ENCODE measurements at regions not wholly inside any gene's neighbourhood (a gene's known extent, or its start where the extent isn't known, plus 50 kb on each side); places are given as distances from the start of the nearest gene placed in this dataset.

DNA sequence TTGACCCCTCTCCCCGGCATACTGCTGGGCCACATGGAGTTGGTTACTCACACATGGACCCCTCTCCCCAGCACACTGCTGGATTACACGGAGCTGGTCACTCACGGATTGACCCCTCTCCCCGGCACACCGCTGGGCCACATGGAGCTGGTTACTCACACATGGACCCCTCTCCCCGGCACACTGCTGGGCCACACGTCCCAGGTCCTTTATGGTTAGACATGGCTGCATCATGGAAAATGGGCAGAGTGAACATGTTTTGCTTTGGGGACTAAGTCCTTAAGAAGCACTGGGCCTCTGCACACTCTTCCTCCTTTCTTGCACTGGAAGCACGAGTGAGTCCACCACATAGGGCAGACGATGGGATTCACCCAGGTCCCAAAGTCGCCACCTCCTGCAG is 102.1 kb upstream of the SHH start:
- no peak overlapping the region for H3K27ac ChIP-seq (ENCODE audit: low read length)
- no peak overlapping the region for H3K9ac ChIP-seq (ENCODE audit: low read length)
- no peak overlapping the region for H3K4me2 ChIP-seq (ENCODE audit: low read length)
- H4K20me1 ChIP-seq (ENCODE audit: insufficient read depth): no peaks in the 10 kb centered on the region
- no peaks in the 10 kb centered on the region for H3K9me3 ChIP-seq (ENCODE audit: low read length)
- no peaks in the 10 kb centered on the region for H3F3A ChIP-seq (ENCODE audit: insufficient read depth, low read length, poor library complexity, severe bottlenecking)
- no peaks in the 10 kb centered on the region for H3K36me3 ChIP-seq (ENCODE audit: insufficient read depth, low read length)
- H2AFZ ChIP-seq (ENCODE audit: low read depth, low read length): no peak overlapping the region
- TF ChIP-seq TAF1 (IDR thresholded peaks at IDR 0.05; ENCODE audit: low read depth) (no peak), SMC3 (conservative IDR thresholded peaks at IDR 0.05; ENCODE audit: poor library complexity) (no peak), EP300 (conservative IDR thresholded peaks at IDR 0.05; ENCODE audit: poor library complexity, severe bottlenecking) (no peak), RAD21 (conservative IDR thresholded peaks at IDR 0.05) (no peak), EZH2 (IDR thresholded peaks at IDR 0.05; ENCODE audit: borderline replicate concordance, insufficient read depth, low read length, poor library complexity, severe bottlenecking) (no peak), POLR2AphosphoS5 (IDR thresholded peaks at IDR 0.05) (no peak), MXI1 (conservative IDR thresholded peaks at IDR 0.05; ENCODE audit: poor library complexity, severe bottlenecking) (no peak)
- TF ChIP-seq, protein P1, sequence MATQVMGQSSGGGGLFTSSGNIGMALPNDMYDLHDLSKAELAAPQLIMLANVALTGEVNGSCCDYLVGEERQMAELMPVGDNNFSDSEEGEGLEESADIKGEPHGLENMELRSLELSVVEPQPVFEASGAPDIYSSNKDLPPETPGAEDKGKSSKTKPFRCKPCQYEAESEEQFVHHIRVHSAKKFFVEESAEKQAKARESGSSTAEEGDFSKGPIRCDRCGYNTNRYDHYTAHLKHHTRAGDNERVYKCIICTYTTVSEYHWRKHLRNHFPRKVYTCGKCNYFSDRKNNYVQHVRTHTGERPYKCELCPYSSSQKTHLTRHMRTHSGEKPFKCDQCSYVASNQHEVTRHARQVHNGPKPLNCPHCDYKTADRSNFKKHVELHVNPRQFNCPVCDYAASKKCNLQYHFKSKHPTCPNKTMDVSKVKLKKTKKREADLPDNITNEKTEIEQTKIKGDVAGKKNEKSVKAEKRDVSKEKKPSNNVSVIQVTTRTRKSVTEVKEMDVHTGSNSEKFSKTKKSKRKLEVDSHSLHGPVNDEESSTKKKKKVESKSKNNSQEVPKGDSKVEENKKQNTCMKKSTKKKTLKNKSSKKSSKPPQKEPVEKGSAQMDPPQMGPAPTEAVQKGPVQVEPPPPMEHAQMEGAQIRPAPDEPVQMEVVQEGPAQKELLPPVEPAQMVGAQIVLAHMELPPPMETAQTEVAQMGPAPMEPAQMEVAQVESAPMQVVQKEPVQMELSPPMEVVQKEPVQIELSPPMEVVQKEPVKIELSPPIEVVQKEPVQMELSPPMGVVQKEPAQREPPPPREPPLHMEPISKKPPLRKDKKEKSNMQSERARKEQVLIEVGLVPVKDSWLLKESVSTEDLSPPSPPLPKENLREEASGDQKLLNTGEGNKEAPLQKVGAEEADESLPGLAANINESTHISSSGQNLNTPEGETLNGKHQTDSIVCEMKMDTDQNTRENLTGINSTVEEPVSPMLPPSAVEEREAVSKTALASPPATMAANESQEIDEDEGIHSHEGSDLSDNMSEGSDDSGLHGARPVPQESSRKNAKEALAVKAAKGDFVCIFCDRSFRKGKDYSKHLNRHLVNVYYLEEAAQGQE (IDR thresholded peaks at IDR 0.05; ENCODE audit: borderline replicate concordance): no peak
- TF ChIP-seq, protein P2, sequence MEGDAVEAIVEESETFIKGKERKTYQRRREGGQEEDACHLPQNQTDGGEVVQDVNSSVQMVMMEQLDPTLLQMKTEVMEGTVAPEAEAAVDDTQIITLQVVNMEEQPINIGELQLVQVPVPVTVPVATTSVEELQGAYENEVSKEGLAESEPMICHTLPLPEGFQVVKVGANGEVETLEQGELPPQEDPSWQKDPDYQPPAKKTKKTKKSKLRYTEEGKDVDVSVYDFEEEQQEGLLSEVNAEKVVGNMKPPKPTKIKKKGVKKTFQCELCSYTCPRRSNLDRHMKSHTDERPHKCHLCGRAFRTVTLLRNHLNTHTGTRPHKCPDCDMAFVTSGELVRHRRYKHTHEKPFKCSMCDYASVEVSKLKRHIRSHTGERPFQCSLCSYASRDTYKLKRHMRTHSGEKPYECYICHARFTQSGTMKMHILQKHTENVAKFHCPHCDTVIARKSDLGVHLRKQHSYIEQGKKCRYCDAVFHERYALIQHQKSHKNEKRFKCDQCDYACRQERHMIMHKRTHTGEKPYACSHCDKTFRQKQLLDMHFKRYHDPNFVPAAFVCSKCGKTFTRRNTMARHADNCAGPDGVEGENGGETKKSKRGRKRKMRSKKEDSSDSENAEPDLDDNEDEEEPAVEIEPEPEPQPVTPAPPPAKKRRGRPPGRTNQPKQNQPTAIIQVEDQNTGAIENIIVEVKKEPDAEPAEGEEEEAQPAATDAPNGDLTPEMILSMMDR (IDR thresholded peaks at IDR 0.05; ENCODE audit: poor library complexity, severe bottlenecking): no peak
- H3K9me2 ChIP-seq (ENCODE audit: insufficient read depth, low read length): no peaks in the 10 kb centered on the region
- H3K27me3 ChIP-seq (ENCODE audit: insufficient read depth, low read depth, low read length): no peaks in the 10 kb centered on the region
- H3K79me2 ChIP-seq (replicated peaks; ENCODE audit: insufficient read depth, low read length): no peaks in the 10 kb centered on the region
- H3K4me3 ChIP-seq (ENCODE audit: low read length): no peak overlapping the region

DNA sequence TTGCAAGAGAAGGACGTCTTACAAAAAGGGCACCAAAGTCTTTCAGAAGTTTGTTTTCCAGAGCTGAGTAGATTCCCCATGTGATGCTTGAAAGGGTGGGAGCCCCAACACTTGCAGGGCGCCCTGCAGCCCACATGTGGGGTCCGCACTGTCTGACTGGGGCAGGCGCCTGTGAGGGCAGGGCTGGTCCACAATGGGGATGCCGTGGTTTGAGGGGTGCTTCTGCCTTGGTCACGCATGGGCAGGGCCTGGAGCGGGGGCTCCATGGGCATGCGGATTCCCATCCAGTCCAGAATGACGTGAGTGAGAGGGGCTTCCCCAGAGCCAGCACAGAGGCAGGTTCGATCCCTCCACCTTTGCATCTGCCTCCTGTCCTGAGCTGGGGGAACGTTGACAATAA is 101.5 kb upstream of the SHH start:
- Histone ChIP-seq H3K27ac (ENCODE audit: low read length) (no peak overlapping the region), H3K36me3 (ENCODE audit: insufficient read depth, low read length) (no peaks in the 10 kb centered on the region), H3K9ac (ENCODE audit: low read length) (no peak overlapping the region), H3K4me3 (ENCODE audit: low read length) (no peak overlapping the region), H3K79me2 (replicated peaks; ENCODE audit: insufficient read depth, low read length) (no peaks in the 10 kb centered on the region), H2AFZ (ENCODE audit: low read depth, low read length) (no peak overlapping the region), H3K27me3 (ENCODE audit: insufficient read depth, low read depth, low read length) (no peaks in the 10 kb centered on the region), H3K9me2 (ENCODE audit: insufficient read depth, low read length) (no peaks in the 10 kb centered on the region), H3F3A (ENCODE audit: insufficient read depth, low read length, poor library complexity, severe bottlenecking) (no peaks in the 10 kb centered on the region), H3K4me2 (ENCODE audit: low read length) (no peak overlapping the region), H4K20me1 (ENCODE audit: insufficient read depth) (no peaks in the 10 kb centered on the region), H3K9me3 (ENCODE audit: low read length) (no peaks in the 10 kb centered on the region)
- TF ChIP-seq TAF1 (IDR thresholded peaks at IDR 0.05; ENCODE audit: low read depth): no peak
- TF ChIP-seq SMC3 (conservative IDR thresholded peaks at IDR 0.05; ENCODE audit: poor library complexity): no peak
- TF ChIP-seq POLR2AphosphoS5 (IDR thresholded peaks at IDR 0.05): no peak
- TF ChIP-seq MXI1 (conservative IDR thresholded peaks at IDR 0.05; ENCODE audit: poor library complexity, severe bottlenecking): no peak
- TF ChIP-seq, protein P1 (IDR thresholded peaks at IDR 0.05; ENCODE audit: borderline replicate concordance): no peak
- TF ChIP-seq, protein P2 (IDR thresholded peaks at IDR 0.05; ENCODE audit: poor library complexity, severe bottlenecking): no peak

Data from neural cell (in vitro differentiated cells).